GM12878 (cell line): ENCODE measurements at regions not wholly inside any gene's neighbourhood (a gene's known extent, or its start where the extent isn't known, plus 50 kb on each side); places are given as distances from the start of the nearest gene placed in this dataset.

Source experiments
- ATAC-seq: fragments of 200-7000 bp; cut with Tn5 transposase; 3 replicates; pipeline ENCODE4 v1.9.1; 2020; ENCODE audit warnings: mild to moderate bottlenecking, moderate library complexity
- BruUV-seq: library from RNA; stranded (reverse); fragments of 400-500 nt; replicated peaks from 2 replicates; lab custom pipeline; 2021; lab: Mats Ljungman, UMichigan
- CTCF ChIA-PET: fragments of 300-600 bp; sonication (Branson Sonifier 250); formaldehyde crosslinking; extraction: SDS; loops from one replicate; lab custom pipeline; 2021; ENCODE audit warnings: inconsistent platforms; lab: Yijun Ruan, JAX
- POLR2A ChIA-PET: fragments of 350-600 bp; formaldehyde crosslinking; extraction: SDS; loops from one replicate; lab custom pipeline; 2021; ENCODE audit warnings: inconsistent platforms; lab: Charles Lee
- RAD21 ChIA-PET: fragments of 300-600 bp; sonication (Branson Sonifier 250); formaldehyde crosslinking; loops from one replicate; lab custom pipeline; 2023; ENCODE audit warnings: antibody characterized with exemption; ENCODE audit not compliant: unreplicated experiment; lab: Charles Lee
- SMC1A ChIA-PET: fragments of 300-600 bp; sonication (Branson Sonifier 250); formaldehyde crosslinking; loops from one replicate; lab custom pipeline; 2023; ENCODE audit not compliant: unreplicated experiment, uncharacterized antibody; lab: Charles Lee
- DNase-seq: peaks from one replicate; pipeline ENCODE4 v3.0.0-alpha.2; 2011; ENCODE audit warnings: low read depth, low spot score
- FAIRE-seq: peaks from 3 replicates; lab custom pipeline; 2011; peaks lifted over from hg19 to GRCh38; lab: Jason Lieb, UNC
- H2AFZ ChIP-seq: 2 replicates; pipeline ENCODE4 v1.6.0; 2011; ENCODE audit warnings: low read depth, low read length, control low read depth; ENCODE audit not compliant: control insufficient read depth
- H3K27ac ChIP-seq: 2 replicates; pipeline ENCODE4 v1.5.1; 2011; ENCODE audit warnings: control low read depth; ENCODE audit not compliant: control insufficient read depth, insufficient read depth
- H3K27me3 ChIP-seq, 2 experiments: replicated peaks in 1 of 2; 2 replicates each; pipeline versions ENCODE4 v1.6.0 to v1.6.1; 2011; ENCODE audit warnings: low read length in 1 of 2; ENCODE audit not compliant: control insufficient read depth in 2 of 2, insufficient read depth in 2 of 2
- H3K36me3 ChIP-seq, 2 experiments: 2 replicates each; pipeline ENCODE4 v1.5.1; 2011; ENCODE audit warnings: low read length in 1 of 2; ENCODE audit not compliant: control insufficient read depth in 2 of 2, insufficient read depth in 2 of 2
- H3K4me1 ChIP-seq: 2 replicates; pipeline ENCODE4 v1.6.1; 2011; ENCODE audit warnings: mild to moderate bottlenecking, low read length, moderate library complexity, mixed read lengths; ENCODE audit not compliant: control insufficient read depth, insufficient read depth
- H3K4me2 ChIP-seq: 2 replicates; pipeline ENCODE4 v1.6.0; 2011; ENCODE audit warnings: control low read depth; ENCODE audit not compliant: control insufficient read depth, insufficient read depth
- H3K4me3 ChIP-seq: fragments of 200-600 bp; sonication (generic); 2 replicates; pipeline ENCODE4 v1.5.1; 2016
- H3K79me2 ChIP-seq: 2 replicates; pipeline ENCODE4 v1.6.0; 2011; ENCODE audit warnings: low read length; ENCODE audit not compliant: control insufficient read depth, insufficient read depth
- H3K9ac ChIP-seq: 2 replicates; pipeline ENCODE4 v1.8.0; 2011; ENCODE audit warnings: low read length, control low read depth, mixed read lengths; ENCODE audit not compliant: control insufficient read depth, insufficient read depth
- H3K9me3 ChIP-seq: replicated peaks from 3 replicates; pipeline ENCODE4 v1.5.1; 2011; ENCODE audit warnings: mild to moderate bottlenecking, low read length; ENCODE audit not compliant: control insufficient read depth, insufficient read depth
- H4K20me1 ChIP-seq: 2 replicates; pipeline ENCODE4 v1.6.0; 2011; ENCODE audit not compliant: control insufficient read depth, insufficient read depth
- CBFB ChIP-seq: IDR thresholded peaks from 2 replicates; pipeline ENCODE4 v1.6.1; 2016; ENCODE audit warnings: antibody characterized with exemption, low read depth
- MXI1 ChIP-seq: fragments of 150-350 bp; IDR thresholded peaks from 2 replicates; pipeline ENCODE4 v1.6.1; 2011; ENCODE audit warnings: low read depth, mild to moderate bottlenecking, inconsistent platforms, low read length, improper control_type of control experiment
- RBBP5 ChIP-seq: fragments of 200-600 bp; sonication (generic); conservative IDR thresholded peaks from 2 replicates; pipeline ENCODE4 v1.6.1; 2016
- SMAD1 ChIP-seq: fragments of 450-650 bp; IDR thresholded peaks from 2 replicates; pipeline ENCODE4 v1.6.1; 2018; ENCODE audit warnings: mild to moderate bottlenecking, low read depth; ENCODE audit not compliant: partially characterized antibody
- SREBF1 ChIP-seq: IDR thresholded peaks from 2 replicates; pipeline ENCODE4 v1.6.1; 2012; ENCODE audit warnings: mild to moderate bottlenecking, low read length
- SREBF2 ChIP-seq: IDR thresholded peaks from 2 replicates; pipeline ENCODE4 v1.6.1; 2012; ENCODE audit warnings: mild to moderate bottlenecking, low read length
- SUZ12 ChIP-seq: fragments of 200-600 bp; sonication (generic); IDR thresholded peaks from one replicate; pipeline ENCODE4 v1.6.1; 2018; ENCODE audit warnings: antibody characterized with exemption, mild to moderate bottlenecking; ENCODE audit not compliant: unreplicated experiment
- TCF12 ChIP-seq: IDR thresholded peaks from 2 replicates; pipeline ENCODE4 v1.6.1; 2011; ENCODE audit warnings: low read depth, mild to moderate bottlenecking, low read length
- ZNF384 ChIP-seq: IDR thresholded peaks from 2 replicates; pipeline ENCODE4 v1.6.1; 2012; ENCODE audit warnings: low read depth, mild to moderate bottlenecking, low read length, improper control_type of control experiment, borderline replicate concordance
- WGBS: methylation state at CpG from one replicate; pipeline ENCODE4 v1.1.6; 2016; ENCODE audit warnings: low lambda C conversion rate; ENCODE audit not compliant: insufficient replicate concordance, insufficient coverage; ENCODE audit errors: missing lambda C conversion rate; 5-methylcytosine and 5-hydroxymethylcytosine counted together
- in situ Hi-C: fragments of 300-500 bp; cut with MboI; formaldehyde crosslinking; loops from 9 replicates; pipeline ENCODE4 v1.14.3; 2018; ENCODE audit warnings: mixed read lengths
- intact Hi-C: fragments of 100-400 bp; cut with micrococcal nuclease; formaldehyde crosslinking; loops from one replicate; pipeline ENCODE4 v1.14.2; 2022; ENCODE audit not compliant: unreplicated experiment
- TF ChIP-seq, protein P1 (sequence below): fragments of 450-650 bp; IDR thresholded peaks from 2 replicates; pipeline ENCODE4 v1.6.1; 2016; ENCODE audit warnings: mild to moderate bottlenecking, moderate library complexity, borderline replicate concordance
- TF ChIP-seq, protein P2 (sequence below): IDR thresholded peaks from 2 replicates; pipeline ENCODE4 v1.6.1; 2012; ENCODE audit warnings: mild to moderate bottlenecking, low read depth, low read length
- TF ChIP-seq, protein P3 (sequence below): fragments of 450-650 bp; conservative IDR thresholded peaks from 2 replicates; pipeline ENCODE4 v1.6.1; 2017; ENCODE audit warnings: mild to moderate bottlenecking, moderate library complexity
- TF ChIP-seq, protein P4 (sequence below): IDR thresholded peaks from 2 replicates; pipeline ENCODE4 v1.6.1; 2011; ENCODE audit warnings: low read depth, low read length, improper control_type of control experiment, borderline replicate concordance

DNA sequence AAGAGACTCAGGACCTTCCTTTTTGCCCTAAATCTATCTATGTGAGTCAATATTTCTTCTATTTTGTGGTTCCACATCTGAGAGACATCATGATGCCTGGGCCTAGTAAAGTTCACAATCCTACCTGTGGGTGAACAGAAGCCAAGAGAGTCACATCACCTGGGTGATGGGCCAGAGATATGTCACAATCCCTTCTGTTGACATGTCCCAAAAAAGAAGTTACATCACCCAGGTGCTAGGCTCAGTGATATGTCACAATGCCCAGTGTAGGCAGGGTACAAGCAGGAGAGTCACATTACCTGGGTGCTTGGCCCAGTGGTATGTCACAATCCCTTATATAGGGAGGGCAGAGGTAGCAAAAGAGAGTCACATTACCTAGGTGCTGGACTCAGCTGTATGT lies 2101.9 kb downstream of the TP53TG3F start (continued):
- TF ChIP-seq, protein P1, sequence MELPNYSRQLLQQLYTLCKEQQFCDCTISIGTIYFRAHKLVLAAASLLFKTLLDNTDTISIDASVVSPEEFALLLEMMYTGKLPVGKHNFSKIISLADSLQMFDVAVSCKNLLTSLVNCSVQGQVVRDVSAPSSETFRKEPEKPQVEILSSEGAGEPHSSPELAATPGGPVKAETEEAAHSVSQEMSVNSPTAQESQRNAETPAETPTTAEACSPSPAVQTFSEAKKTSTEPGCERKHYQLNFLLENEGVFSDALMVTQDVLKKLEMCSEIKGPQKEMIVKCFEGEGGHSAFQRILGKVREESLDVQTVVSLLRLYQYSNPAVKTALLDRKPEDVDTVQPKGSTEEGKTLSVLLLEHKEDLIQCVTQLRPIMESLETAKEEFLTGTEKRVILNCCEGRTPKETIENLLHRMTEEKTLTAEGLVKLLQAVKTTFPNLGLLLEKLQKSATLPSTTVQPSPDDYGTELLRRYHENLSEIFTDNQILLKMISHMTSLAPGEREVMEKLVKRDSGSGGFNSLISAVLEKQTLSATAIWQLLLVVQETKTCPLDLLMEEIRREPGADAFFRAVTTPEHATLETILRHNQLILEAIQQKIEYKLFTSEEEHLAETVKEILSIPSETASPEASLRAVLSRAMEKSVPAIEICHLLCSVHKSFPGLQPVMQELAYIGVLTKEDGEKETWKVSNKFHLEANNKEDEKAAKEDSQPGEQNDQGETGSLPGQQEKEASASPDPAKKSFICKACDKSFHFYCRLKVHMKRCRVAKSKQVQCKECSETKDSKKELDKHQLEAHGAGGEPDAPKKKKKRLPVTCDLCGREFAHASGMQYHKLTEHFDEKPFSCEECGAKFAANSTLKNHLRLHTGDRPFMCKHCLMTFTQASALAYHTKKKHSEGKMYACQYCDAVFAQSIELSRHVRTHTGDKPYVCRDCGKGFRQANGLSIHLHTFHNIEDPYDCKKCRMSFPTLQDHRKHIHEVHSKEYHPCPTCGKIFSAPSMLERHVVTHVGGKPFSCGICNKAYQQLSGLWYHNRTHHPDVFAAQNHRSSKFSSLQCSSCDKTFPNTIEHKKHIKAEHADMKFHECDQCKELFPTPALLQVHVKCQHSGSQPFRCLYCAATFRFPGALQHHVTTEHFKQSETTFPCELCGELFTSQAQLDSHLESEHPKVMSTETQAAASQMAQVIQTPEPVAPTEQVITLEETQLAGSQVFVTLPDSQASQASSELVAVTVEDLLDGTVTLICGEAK = no peak
- TF ChIP-seq SUZ12 (no peak), SMAD1 (no peak), RBBP5 (no peak), SREBF2 (no peak)

DNA sequence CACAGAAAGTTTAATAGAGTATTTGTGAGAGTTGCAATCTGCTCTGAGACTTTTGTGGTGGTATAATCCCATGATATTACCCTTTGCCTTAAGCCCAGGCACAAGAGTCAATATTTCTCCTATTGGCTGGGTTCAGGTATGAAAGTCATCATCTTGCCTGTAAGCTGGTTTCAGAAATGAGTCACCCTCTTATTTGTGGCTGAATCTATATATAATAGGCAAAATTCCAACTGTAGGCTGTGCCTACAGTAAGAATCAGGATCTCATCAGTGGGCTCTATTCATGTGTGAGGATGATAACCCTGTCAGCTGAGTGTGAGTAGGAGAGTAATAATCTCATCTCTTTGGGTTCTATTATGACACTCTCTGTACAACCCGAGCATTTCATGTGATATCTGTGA lies 2103.1 kb downstream of the TP53TG3F start:
- ChIA-PET CTCF (interaction anchor here (1.4 kb wide), 1 partner anchor 19 kb away, joined by 3 read pairs; no protein-coding TSS in a partner anchor), POLR2A (no interaction called here), SMC1A (interaction anchor here (0.7 to 2.1 kb wide), 3 partner anchors 20 to 42 kb away, joined by 3 to 7 read pairs (median 3); no protein-coding TSS in a partner anchor), RAD21 (interaction anchor here (0.6 to 1.8 kb wide), 2 partner anchors 9 to 39 kb away, joined by 3 to 5 read pairs; no protein-coding TSS in a partner anchor)
- H3K4me2 ChIP-seq = no peak overlapping the region
- H3K36me3 ChIP-seq = no peaks in the 10 kb centered on the region
- no peak overlapping the region for H3K4me3 ChIP-seq
- no peak for FAIRE-seq
- no peak overlapping the region for H3K9ac ChIP-seq
- intact Hi-C loops (no loop called here), in situ Hi-C loops (no loop called here)
- BruUV-seq = no TSS peak
- H3K79me2 ChIP-seq = no peaks in the 10 kb centered on the region
- no peaks in the 10 kb centered on the region for H3K27me3 ChIP-seq
- H2AFZ ChIP-seq = no peak overlapping the region
- peak; percentile 63 for ATAC-seq
- H3K27ac ChIP-seq = no peak overlapping the region
- H3K4me1 ChIP-seq = no peaks in the 10 kb centered on the region
- WGBS = 0% methylated on average over 1 of the region's 1 CpG
- DNase-seq = no peak
- H4K20me1 ChIP-seq = no peaks in the 10 kb centered on the region
- H3K9me3 ChIP-seq = no peaks in the 10 kb centered on the region; the same call in 2 of the 3 replicates
- TF ChIP-seq TCF12 = no peak
- TF ChIP-seq, protein P2, sequence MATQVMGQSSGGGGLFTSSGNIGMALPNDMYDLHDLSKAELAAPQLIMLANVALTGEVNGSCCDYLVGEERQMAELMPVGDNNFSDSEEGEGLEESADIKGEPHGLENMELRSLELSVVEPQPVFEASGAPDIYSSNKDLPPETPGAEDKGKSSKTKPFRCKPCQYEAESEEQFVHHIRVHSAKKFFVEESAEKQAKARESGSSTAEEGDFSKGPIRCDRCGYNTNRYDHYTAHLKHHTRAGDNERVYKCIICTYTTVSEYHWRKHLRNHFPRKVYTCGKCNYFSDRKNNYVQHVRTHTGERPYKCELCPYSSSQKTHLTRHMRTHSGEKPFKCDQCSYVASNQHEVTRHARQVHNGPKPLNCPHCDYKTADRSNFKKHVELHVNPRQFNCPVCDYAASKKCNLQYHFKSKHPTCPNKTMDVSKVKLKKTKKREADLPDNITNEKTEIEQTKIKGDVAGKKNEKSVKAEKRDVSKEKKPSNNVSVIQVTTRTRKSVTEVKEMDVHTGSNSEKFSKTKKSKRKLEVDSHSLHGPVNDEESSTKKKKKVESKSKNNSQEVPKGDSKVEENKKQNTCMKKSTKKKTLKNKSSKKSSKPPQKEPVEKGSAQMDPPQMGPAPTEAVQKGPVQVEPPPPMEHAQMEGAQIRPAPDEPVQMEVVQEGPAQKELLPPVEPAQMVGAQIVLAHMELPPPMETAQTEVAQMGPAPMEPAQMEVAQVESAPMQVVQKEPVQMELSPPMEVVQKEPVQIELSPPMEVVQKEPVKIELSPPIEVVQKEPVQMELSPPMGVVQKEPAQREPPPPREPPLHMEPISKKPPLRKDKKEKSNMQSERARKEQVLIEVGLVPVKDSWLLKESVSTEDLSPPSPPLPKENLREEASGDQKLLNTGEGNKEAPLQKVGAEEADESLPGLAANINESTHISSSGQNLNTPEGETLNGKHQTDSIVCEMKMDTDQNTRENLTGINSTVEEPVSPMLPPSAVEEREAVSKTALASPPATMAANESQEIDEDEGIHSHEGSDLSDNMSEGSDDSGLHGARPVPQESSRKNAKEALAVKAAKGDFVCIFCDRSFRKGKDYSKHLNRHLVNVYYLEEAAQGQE = no peak
- TF ChIP-seq, protein P3, sequence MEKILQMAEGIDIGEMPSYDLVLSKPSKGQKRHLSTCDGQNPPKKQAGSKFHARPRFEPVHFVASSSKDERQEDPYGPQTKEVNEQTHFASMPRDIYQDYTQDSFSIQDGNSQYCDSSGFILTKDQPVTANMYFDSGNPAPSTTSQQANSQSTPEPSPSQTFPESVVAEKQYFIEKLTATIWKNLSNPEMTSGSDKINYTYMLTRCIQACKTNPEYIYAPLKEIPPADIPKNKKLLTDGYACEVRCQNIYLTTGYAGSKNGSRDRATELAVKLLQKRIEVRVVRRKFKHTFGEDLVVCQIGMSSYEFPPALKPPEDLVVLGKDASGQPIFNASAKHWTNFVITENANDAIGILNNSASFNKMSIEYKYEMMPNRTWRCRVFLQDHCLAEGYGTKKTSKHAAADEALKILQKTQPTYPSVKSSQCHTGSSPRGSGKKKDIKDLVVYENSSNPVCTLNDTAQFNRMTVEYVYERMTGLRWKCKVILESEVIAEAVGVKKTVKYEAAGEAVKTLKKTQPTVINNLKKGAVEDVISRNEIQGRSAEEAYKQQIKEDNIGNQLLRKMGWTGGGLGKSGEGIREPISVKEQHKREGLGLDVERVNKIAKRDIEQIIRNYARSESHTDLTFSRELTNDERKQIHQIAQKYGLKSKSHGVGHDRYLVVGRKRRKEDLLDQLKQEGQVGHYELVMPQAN = no peak
- TF ChIP-seq MXI1 = no peak
- no peak for TF ChIP-seq CBFB
- no peak for TF ChIP-seq ZNF384
- TF ChIP-seq SREBF1 = no peak
- TF ChIP-seq, protein P4, sequence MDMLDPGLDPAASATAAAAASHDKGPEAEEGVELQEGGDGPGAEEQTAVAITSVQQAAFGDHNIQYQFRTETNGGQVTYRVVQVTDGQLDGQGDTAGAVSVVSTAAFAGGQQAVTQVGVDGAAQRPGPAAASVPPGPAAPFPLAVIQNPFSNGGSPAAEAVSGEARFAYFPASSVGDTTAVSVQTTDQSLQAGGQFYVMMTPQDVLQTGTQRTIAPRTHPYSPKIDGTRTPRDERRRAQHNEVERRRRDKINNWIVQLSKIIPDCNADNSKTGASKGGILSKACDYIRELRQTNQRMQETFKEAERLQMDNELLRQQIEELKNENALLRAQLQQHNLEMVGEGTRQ = no peak
